ENCODE measurements at regions not wholly inside any gene's neighbourhood (a gene's known extent, or its start where the extent isn't known, plus 50 kb on each side); places are given as distances from the start of the nearest gene placed in this dataset.
"Not testable (repeated sequence)": the region's sequence is repeated elsewhere in the genome, so short reads cannot be mapped to it uniquely, and the experiment has no call there.

DNA sequence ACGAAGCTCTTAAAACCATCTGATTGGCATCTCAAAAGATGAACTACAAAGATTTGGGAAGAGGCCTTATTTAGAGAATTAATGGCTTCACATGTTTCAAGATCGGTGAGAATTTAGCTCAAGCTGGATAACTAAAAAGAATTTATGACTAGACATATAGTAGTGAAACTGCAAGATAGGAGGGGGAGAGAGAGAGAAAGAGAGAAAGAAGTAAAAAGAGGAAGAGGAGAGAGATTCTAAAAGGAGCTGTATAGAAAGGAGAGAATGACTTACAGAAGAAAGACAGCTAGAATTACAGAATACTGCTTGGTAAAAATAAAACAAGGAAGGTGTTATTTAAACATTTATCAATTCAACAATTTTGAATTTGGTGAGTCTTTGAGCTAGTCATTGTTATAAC is 592.3 kb downstream of the SH2D4B start:
- in situ Hi-C loops (cut with MboI; ENCODE audit: low pct_unique_long_range_greater_than_20kb in 2 of 9, low sequenced_read_pairs in 9 of 9, unreplicated experiment in 9 of 9), result no loop called here
- WGBS, 10 experiments, result 0 to 100% (median 85%) methylated on average over 2 of the region's 2 CpGs
- Histone ChIP-seq H3K4me1 (replicated peaks in 1 of 2) (no peaks in the 10 kb centered on the region), H3K4me3 (no peak overlapping the region), H3K27ac (no peak overlapping the region)
- no peak for ATAC-seq (replicated peaks in 6 of 8)

DNA sequence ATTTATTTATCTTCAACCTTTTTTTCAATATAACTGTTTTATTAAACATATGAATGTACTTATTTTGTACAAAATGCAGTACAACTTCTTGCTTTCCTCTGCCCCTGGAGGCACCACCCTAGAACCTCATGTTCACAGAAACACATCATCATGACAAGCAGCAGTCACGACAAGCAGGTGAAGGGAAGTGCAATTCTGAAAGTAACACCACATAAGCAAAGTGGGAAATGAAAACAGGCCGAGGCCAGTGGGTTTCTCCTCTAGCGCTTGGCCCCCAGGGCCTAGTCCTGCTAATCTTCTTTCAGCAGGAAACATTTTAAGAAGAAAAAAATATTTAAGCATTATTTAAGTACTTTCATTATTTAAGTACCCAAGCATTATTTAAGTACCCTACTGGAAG is 598.1 kb downstream of the SH2D4B start:
- 0 to 93% (median 40%) methylated on average over 2 to 3 of the region's 3 CpGs; no CpG with 5 or more reads in 3 of the 10 experiments for WGBS, 10 experiments
- Histone ChIP-seq H3K4me1 (replicated peaks in 1 of 2) (no peaks in the 10 kb centered on the region), H3K27ac (no peak overlapping the region), H3K4me3 (no peak overlapping the region)
- ATAC-seq (replicated peaks in 6 of 8), result no peak
- in situ Hi-C loops (cut with MboI; ENCODE audit: low pct_unique_long_range_greater_than_20kb in 2 of 9, low sequenced_read_pairs in 9 of 9, unreplicated experiment in 9 of 9), result no loop called here

DNA sequence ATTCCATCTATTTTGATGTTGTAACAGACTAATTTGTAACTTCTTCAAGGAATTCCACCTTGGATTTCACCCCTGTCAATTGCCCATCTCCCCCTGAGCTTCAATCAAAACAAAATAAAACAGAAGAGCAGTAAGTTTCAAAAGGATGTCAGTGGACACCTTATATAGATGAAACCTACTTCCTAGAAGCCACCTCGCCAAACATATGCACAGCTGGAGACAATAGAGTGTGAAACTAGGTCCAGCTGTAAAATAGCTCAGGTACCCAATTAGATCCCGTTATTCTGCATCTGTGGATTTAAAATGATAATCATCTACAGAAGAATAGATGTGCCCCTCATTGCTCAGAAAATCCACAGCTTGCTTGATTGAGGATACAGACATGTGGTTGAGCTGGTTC is 598.6 kb downstream of the SH2D4B start:
- 0 to 88% (median 60%) methylated on average over 1 to 2 of the region's 2 CpGs; no CpG with 5 or more reads in 3 of the 10 experiments for WGBS, 10 experiments

GRCh38 chr10:81145975-81146374 is 608.3 kb downstream of the SH2D4B start:
- Histone ChIP-seq H3K4me3 (no peak overlapping the region), H3K27ac (no peak overlapping the region), H3K4me1 (replicated peaks in 1 of 2) (no peaks in the 10 kb centered on the region)
- 9 to 97% (median 85%) methylated on average over 1 to 8 of the region's 8 CpGs; no CpG with 5 or more reads in 2 of the 10 experiments for WGBS, 10 experiments
- in situ Hi-C loops (cut with MboI; ENCODE audit: low pct_unique_long_range_greater_than_20kb in 2 of 9, low sequenced_read_pairs in 9 of 9, unreplicated experiment in 9 of 9), result no loop called here
- no peak for ATAC-seq (replicated peaks in 6 of 8)

More for the DNA sequence above, 598.6 kb downstream of the SH2D4B start:
- Histone ChIP-seq H3K4me1 (replicated peaks in 1 of 2) (no peaks in the 10 kb centered on the region), H3K4me3 (no peak overlapping the region), H3K27ac (no peak overlapping the region)
- ATAC-seq (replicated peaks in 6 of 8), result no peak
- in situ Hi-C loops (cut with MboI; ENCODE audit: low pct_unique_long_range_greater_than_20kb in 2 of 9, low sequenced_read_pairs in 9 of 9, unreplicated experiment in 9 of 9), result no loop called here

GRCh38 chr10:81146436-81146835 is 608.7 kb downstream of the SH2D4B start:
- in situ Hi-C loops (cut with MboI; ENCODE audit: low pct_unique_long_range_greater_than_20kb in 2 of 9, low sequenced_read_pairs in 9 of 9, unreplicated experiment in 9 of 9), result no loop called here
- WGBS, 10 experiments, result 0 to 100% (median 83%) methylated on average over 1 to 3 of the region's 3 CpGs; no CpG with 5 or more reads in 4 of the 10 experiments
- no peak for ATAC-seq (replicated peaks in 6 of 8)
- Histone ChIP-seq H3K4me3 (no peak overlapping the region), H3K4me1 (replicated peaks in 1 of 2) (no peaks in the 10 kb centered on the region), H3K27ac (no peak overlapping the region)

GRCh38 chr10:81152656-81153055 is 615.0 kb downstream of the SH2D4B start:
- Histone ChIP-seq H3K4me3 (no peak overlapping the region), H3K27ac (no peak overlapping the region), H3K4me1 (replicated peaks in 1 of 2) (no peaks in the 10 kb centered on the region)
- ATAC-seq (replicated peaks in 6 of 8), result no peak
- in situ Hi-C loops (cut with MboI; ENCODE audit: low pct_unique_long_range_greater_than_20kb in 2 of 9, low sequenced_read_pairs in 9 of 9, unreplicated experiment in 9 of 9), result no loop called here

DNA sequence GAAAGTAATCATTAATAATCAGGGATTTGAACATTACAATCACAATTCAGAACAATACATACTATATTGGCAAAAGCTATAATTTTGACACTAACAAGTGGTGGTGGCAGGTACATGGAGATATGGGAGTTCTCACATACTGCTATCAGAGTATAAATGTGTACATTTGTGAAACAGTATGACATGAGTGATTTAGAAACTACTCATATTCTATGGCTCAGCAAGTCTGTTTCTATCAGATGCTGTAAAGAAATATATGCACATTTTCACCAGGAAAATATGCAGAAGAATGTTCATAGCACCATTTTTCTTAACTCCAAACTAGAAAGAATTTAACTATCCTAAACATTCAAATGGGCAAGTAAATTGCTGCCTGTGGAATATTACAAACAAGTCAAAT is 620.0 kb downstream of the SH2D4B start:
- H3K27ac ChIP-seq, result no peak overlapping the region
- no peak for ATAC-seq (replicated peaks in 6 of 8)
- H3K4me1 ChIP-seq (replicated peaks in 1 of 2), result no peaks in the 10 kb centered on the region
- H3K4me3 ChIP-seq, result no peak overlapping the region
- in situ Hi-C loops (cut with MboI; ENCODE audit: low pct_unique_long_range_greater_than_20kb in 2 of 9, low sequenced_read_pairs in 9 of 9, unreplicated experiment in 9 of 9), result no loop called here

GRCh38 chr10:81177651-81178244 is 640.0 kb downstream of the SH2D4B start:
- no peaks in the 10 kb centered on the region for H3K4me1 ChIP-seq (replicated peaks in 1 of 2)
- in situ Hi-C loops (cut with MboI; ENCODE audit: low pct_unique_long_range_greater_than_20kb in 2 of 9, low sequenced_read_pairs in 9 of 9, unreplicated experiment in 9 of 9), result no loop called here
- ATAC-seq (replicated peaks in 6 of 8), result no peak
- no peak overlapping the region for H3K4me3 ChIP-seq
- 10 to 100% (median 93%) methylated on average over 1 to 6 of the region's 6 CpGs; no CpG with 5 or more reads in 1 of the 10 experiments for WGBS, 10 experiments
- H3K27ac ChIP-seq, result no peak overlapping the region

- no peak overlapping the region for H3K4me3 ChIP-seq
- H3K27ac ChIP-seq, result no peak overlapping the region
- WGBS, 10 experiments, result 0 to 100% (median 72%) methylated on average over 1 to 3 of the region's 3 CpGs
- in situ Hi-C loops (cut with MboI; ENCODE audit: low pct_unique_long_range_greater_than_20kb in 2 of 9, low sequenced_read_pairs in 9 of 9, unreplicated experiment in 9 of 9), result no loop called here
- no peak for ATAC-seq (replicated peaks in 6 of 8)
- no peaks in the 10 kb centered on the region for H3K4me1 ChIP-seq (replicated peaks in 1 of 2)
Measured at GRCh38 chr10:81179324-81179723, 641.6 kb downstream of the SH2D4B start.

DNA sequence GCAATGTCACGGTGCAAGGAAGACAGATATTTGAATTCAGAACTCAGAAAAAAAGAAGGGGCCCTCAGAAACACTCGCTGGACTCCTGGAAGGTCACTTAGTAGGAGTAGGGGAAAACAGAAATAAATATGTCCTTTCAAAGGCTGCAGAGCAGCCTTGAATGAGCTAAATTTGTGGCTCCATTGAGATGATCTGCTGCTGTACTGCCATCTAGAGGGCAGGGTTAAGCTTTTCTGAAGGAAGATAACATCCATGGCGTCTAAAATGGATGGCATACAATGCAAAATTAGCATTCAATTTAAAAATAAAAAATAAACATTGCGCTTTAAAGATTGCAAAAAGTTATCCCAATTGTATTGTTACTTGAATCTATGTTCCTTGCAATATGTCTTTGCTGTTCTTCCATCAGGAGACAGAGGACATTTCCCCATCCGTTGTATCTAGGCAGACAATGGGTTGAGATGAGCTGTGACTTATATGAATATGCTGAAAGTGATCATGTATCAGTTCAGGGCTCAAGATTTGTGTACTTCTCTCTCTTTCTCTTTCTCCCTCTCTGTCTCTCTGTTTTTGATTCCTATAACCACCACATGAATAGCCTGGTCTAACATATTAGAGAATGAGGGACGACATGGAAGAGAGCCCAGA is 642.2 kb downstream of the SH2D4B start:
- Histone ChIP-seq H3K27ac (no peak overlapping the region), H3K4me3 (no peak overlapping the region), H3K4me1 (replicated peaks in 1 of 2) (no peaks in the 10 kb centered on the region)
- ATAC-seq (replicated peaks in 6 of 8), result peak in 3 of 8 experiments; percentile 48 to 61 (median 51)
- WGBS, 10 experiments, result 3 to 89% (median 57%) methylated on average over 2 to 6 of the region's 6 CpGs
- in situ Hi-C loops (cut with MboI; ENCODE audit: low pct_unique_long_range_greater_than_20kb in 2 of 9, low sequenced_read_pairs in 9 of 9, unreplicated experiment in 9 of 9), result no loop called here

- in situ Hi-C loops (cut with MboI; ENCODE audit: low pct_unique_long_range_greater_than_20kb in 2 of 9, low sequenced_read_pairs in 9 of 9, unreplicated experiment in 9 of 9), result no loop called here
- H3K27ac ChIP-seq, result no peak overlapping the region
- WGBS, 10 experiments, result 35 to 98% (median 89%) methylated on average over 1 to 11 of the region's 13 CpGs; no CpG with 5 or more reads in 4 of the 10 experiments
- ATAC-seq (replicated peaks in 6 of 8), result no peak
- no peak overlapping the region for H3K4me3 ChIP-seq
- no peaks in the 10 kb centered on the region for H3K4me1 ChIP-seq (replicated peaks in 1 of 2)
Measured at GRCh38 chr10:81182296-81182695, 644.6 kb downstream of the SH2D4B start.

- in situ Hi-C loops (cut with MboI; ENCODE audit: low pct_unique_long_range_greater_than_20kb in 2 of 9, low sequenced_read_pairs in 9 of 9, unreplicated experiment in 9 of 9), result no loop called here
Measured at GRCh38 chr10:81192221-81192788, 654.6 kb downstream of the SH2D4B start.

DNA sequence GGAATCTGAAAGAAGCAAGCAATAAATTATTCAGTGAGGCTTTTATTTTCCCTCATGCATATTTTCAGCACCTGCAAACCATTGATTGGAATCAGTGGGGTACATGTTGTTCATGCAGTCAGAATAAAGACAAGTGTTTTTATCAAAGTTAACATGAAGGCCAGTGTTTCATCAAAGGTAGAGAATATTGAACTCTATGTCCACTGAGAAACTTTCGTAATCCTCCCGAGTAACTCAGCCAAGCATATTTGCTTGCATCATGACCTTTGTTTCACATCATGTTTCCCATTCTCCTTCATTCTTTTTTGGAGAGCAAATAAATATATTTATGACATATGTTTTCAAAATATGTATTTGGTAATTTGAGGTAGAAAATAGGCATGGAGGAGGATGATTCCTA is 663.1 kb downstream of the SH2D4B start:
- Histone ChIP-seq H3K27ac (no peak overlapping the region), H3K4me1 (replicated peaks in 1 of 2) (no peaks in the 10 kb centered on the region), H3K4me3 (no peak overlapping the region)
- 0 to 100% (median 95%) methylated on average over 2 of the region's 2 CpGs; no CpG with 5 or more reads in 2 of the 10 experiments for WGBS, 10 experiments
- no peak for ATAC-seq (replicated peaks in 6 of 8)
- in situ Hi-C loops (cut with MboI; ENCODE audit: low pct_unique_long_range_greater_than_20kb in 2 of 9, low sequenced_read_pairs in 9 of 9, unreplicated experiment in 9 of 9), result no loop called here

More at GRCh38 chr10:81192221-81192788, 654.6 kb downstream of the SH2D4B start:
- no peaks in the 10 kb centered on the region for H3K4me1 ChIP-seq (replicated peaks in 1 of 2)
- H3K27ac ChIP-seq, result no peak overlapping the region
- WGBS, 10 experiments, result 6 to 100% (median 62%) methylated on average over 1 to 6 of the region's 6 CpGs
- peak in 1 of 8 experiments; percentile 65 for ATAC-seq (replicated peaks in 6 of 8)
- H3K4me3 ChIP-seq, result no peak overlapping the region

DNA sequence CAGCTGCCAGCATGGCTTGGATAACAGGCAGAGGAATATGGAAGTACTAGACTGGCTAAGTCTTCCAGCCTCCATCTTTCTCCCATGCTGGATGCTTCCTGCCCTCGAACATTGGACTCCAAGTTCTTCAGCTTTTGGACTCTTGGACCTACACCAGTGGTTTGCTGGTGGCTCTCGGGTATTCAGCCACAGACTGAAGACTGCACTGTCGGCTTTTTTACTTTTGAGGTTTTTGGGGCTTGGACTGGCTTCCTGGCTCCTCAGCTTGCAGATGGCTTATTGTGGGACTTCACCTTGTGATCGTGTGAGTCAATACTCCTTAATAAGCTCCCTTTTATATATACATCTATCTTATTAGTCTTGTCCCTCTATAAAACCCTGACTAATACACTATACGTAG is 667.6 kb upstream of the NRG3 start:
- in situ Hi-C loops (cut with MboI; ENCODE audit: low pct_unique_long_range_greater_than_20kb in 2 of 9, low sequenced_read_pairs in 9 of 9, unreplicated experiment in 9 of 9); H3K27ac ChIP-seq; H3K4me1 ChIP-seq (replicated peaks in 1 of 2); ATAC-seq (replicated peaks in 6 of 8); H3K4me3 ChIP-seq: not testable (repeated sequence)
- WGBS, 10 experiments, result 0 to 93% (median 73%) methylated on average over 1 to 5 of the region's 5 CpGs

Data from motor neuron (in vitro differentiated cells).